ENCODE measurements at regions not wholly inside any gene's neighbourhood (a gene's known extent, or its start where the extent isn't known, plus 50 kb on each side); places are given as distances from the start of the nearest gene placed in this dataset.

DNA sequence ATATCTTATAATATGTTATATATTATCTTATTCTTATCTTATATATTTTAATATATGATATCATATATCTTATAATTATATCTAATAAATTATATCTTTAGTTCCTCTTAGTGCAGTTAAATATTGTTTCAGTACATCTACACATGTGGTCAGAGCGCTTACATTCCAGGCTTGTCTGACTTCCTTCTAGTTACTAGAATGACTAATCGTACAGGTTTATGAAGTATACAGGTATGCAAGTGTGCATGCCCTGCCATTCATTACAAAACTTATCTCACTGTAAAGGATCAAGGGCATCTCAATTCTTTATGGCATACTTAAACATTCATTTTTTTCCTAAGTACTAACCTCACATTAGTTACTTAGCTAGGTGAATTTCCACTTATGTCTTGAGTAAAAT is 1278.0 kb upstream of the MAP3K7 start:
- Histone ChIP-seq H4K8ac (ENCODE audit: extremely low read depth, insufficient read depth, low read length) (no peak overlapping the region), H3K14ac (ENCODE audit: insufficient read length) (no peak overlapping the region), H2BK20ac (ENCODE audit: low read length) (no peak overlapping the region), H4K91ac (replicated peaks; ENCODE audit: insufficient read length, low read length) (no peak overlapping the region), H2BK12ac (ENCODE audit: low read depth, low read length) (no peak overlapping the region), H2BK120ac (replicated peaks; ENCODE audit: low read depth, low read length) (no peak overlapping the region), H3K27ac (ENCODE audit: low read depth, low read length) (no peak overlapping the region), H3K56ac (replicated peaks; ENCODE audit: insufficient read length, low read depth, low read length) (no peak overlapping the region), H3K36me3 (ENCODE audit: control insufficient read depth in 2 of 4, insufficient read depth in 4 of 4, low read length in 3 of 4) (no peaks in the 10 kb centered on the region), H3K23me2 (ENCODE audit: low read depth, low read length) (no peaks in the 10 kb centered on the region), H3K23ac (ENCODE audit: insufficient read length) (no peak overlapping the region), H4K20me1 (replicated peaks in 1 of 2; ENCODE audit: control insufficient read depth in 1 of 2, insufficient read depth in 2 of 2, low read length in 2 of 2) (no peaks in the 10 kb centered on the region), H3K4me2 (ENCODE audit: insufficient read depth in 1 of 2, low read depth in 2 of 2, low read length in 2 of 2) (no peak overlapping the region), H3K4ac (replicated peaks; ENCODE audit: insufficient read length, low read depth, low read length) (no peak overlapping the region), H2BK5ac (ENCODE audit: low read depth, low read length) (no peak overlapping the region), H4K5ac (ENCODE audit: insufficient read length, low read depth, low read length) (no peak overlapping the region), H3K79me1 (ENCODE audit: low read depth, low read length) (no peaks in the 10 kb centered on the region), H3K4me3 (ENCODE audit: extremely low read depth in 1 of 4, insufficient read depth in 2 of 4, low read depth in 3 of 4, low read length in 4 of 4) (no peak overlapping the region), H3K4me1 (replicated peaks in 1 of 4; ENCODE audit: control insufficient read depth in 3 of 4, insufficient read depth in 4 of 4, low read length in 3 of 4) (no peaks in the 10 kb centered on the region), H3K18ac (ENCODE audit: extremely low read depth, low read length) (no peak overlapping the region), H2AK5ac (ENCODE audit: low read depth, low read length) (no peak overlapping the region), H3K27me3 (replicated peaks in 1 of 4; ENCODE audit: control insufficient read depth in 3 of 4, extremely low read depth in 1 of 4, insufficient read depth in 3 of 4, low read length in 3 of 4) (no peaks in the 10 kb centered on the region), H2AFZ (ENCODE audit: low read length) (no peak overlapping the region), H3K79me2 (ENCODE audit: control insufficient read depth in 1 of 2, insufficient read depth in 2 of 2, low read length in 2 of 2) (no peaks in the 10 kb centered on the region), H2BK15ac (ENCODE audit: low read length) (no peak overlapping the region), H3K9ac (replicated peaks in 1 of 4; ENCODE audit: extremely low read depth in 1 of 4, low read depth in 3 of 4, low read length in 3 of 4) (no peak overlapping the region), H3K9me3 (ENCODE audit: insufficient read depth in 2 of 2, low read depth in 1 of 2, low read length in 1 of 2) (no peaks in the 10 kb centered on the region)
- no peak for DNase-seq (ENCODE audit: low read depth in 1 of 2, low spot score in 2 of 2)
- ChIA-PET CTCF (ENCODE audit: partially characterized antibody) (interaction anchor here (1.2 kb wide), 1 partner anchor 16 kb away, joined by 3 read pairs; no protein-coding TSS in a partner anchor), POLR2A (ENCODE audit: partially characterized antibody) (no interaction called here)
- WGBS, 2 experiments (ENCODE audit: extremely low coverage in 1 of 2, insufficient coverage in 1 of 2, insufficient read length in 1 of 2, insufficient replicate concordance in 2 of 2, low coverage in 1 of 2, low lambda C conversion rate in 2 of 2, missing lambda C conversion rate in 1 of 2) = 91% methylated on average over 2 of the region's 2 CpGs; no CpG with 5 or more reads in 1 of the 2 experiments
- no peak for FAIRE-seq
- TF ChIP-seq RAD21 (IDR thresholded peaks at IDR 0.05 in 1 of 2, conservative IDR thresholded peaks at IDR 0.05 in 1 of 2; ENCODE audit: low read depth in 2 of 2, low read length in 2 of 2) = no peak
- TF ChIP-seq YY1 (IDR thresholded peaks at IDR 0.05; ENCODE audit: low read depth, low read length) = no peak
- no peak for TF ChIP-seq CBX8 (IDR thresholded peaks at IDR 0.05; ENCODE audit: borderline replicate concordance, low read depth, low read length)
- TF ChIP-seq ASH2L (IDR thresholded peaks at IDR 0.05; ENCODE audit: low read length) = no peak
- no peak for TF ChIP-seq SP1 (IDR thresholded peaks at IDR 0.05; ENCODE audit: low read depth, low read length)
- no peak for TF ChIP-seq CBX5 (IDR thresholded peaks at IDR 0.05; ENCODE audit: low read depth, low read length)
- TF ChIP-seq RNF2 (IDR thresholded peaks at IDR 0.05; ENCODE audit: borderline replicate concordance, low read depth, low read length, missing control alignments, poor library complexity, severe bottlenecking) = no peak

All from H1 (cell line).